A549 (cell line): ENCODE measurements at regions not wholly inside any gene's neighbourhood (a gene's known extent, or its start where the extent isn't known, plus 50 kb on each side); places are given as distances from the start of the nearest gene placed in this dataset.

Experiments
- BHLHE40 ChIP-seq: IDR thresholded peaks from 2 replicates; pipeline ENCODE4 v1.6.1; 2012; ENCODE audit warnings: low read depth, low read length, inconsistent platforms
- HDAC2 ChIP-seq: fragments of 200-600 bp; sonication (generic); IDR thresholded peaks from 2 replicates; pipeline ENCODE4 v1.6.1; 2016
- HES2 ChIP-seq: fragments of >200 bp; sonication (Bioruptor Twin); formaldehyde crosslinking; IDR thresholded peaks from 2 replicates; pipeline ENCODE4 v1.6.1; 2016
- MAFK ChIP-seq: fragments of 450-650 bp; IDR thresholded peaks from 2 replicates; pipeline ENCODE4 v1.6.1; 2014; ENCODE audit not compliant: partially characterized antibody
- NR3C1 ChIP-seq: fragments of >200 bp; sonication (Bioruptor Twin); formaldehyde crosslinking; IDR thresholded peaks from 3 replicates; pipeline ENCODE4 v1.6.1; 2017
- POLR2A ChIP-seq: IDR thresholded peaks from 2 replicates; pipeline ENCODE4 v1.6.1; 2012; ENCODE audit warnings: mild to moderate bottlenecking, low read length
- RAD21 ChIP-seq, 2 experiments: fragments of >200 bp in 1 of 2; sonication (Bioruptor Twin) in 1 of 2; formaldehyde crosslinking in 1 of 2; IDR thresholded peaks in 1 of 2; conservative IDR thresholded peaks in 1 of 2; 2 replicates in 1 of 2; 3 replicates in 1 of 2; pipeline ENCODE4 v1.6.1; 2012 to 2018; ENCODE audit warnings: inconsistent platforms in 1 of 2
- TF ChIP-seq, protein P1 (sequence below): fragments of >200 bp; sonication (Bioruptor Twin); formaldehyde crosslinking; IDR thresholded peaks from 3 replicates; pipeline ENCODE4 v1.5.1; 2016
- TF ChIP-seq, protein P2 (sequence below): fragments of 150-350 bp; IDR thresholded peaks from 2 replicates; pipeline ENCODE4 v1.6.1; 2014; ENCODE audit warnings: low read depth, mild to moderate bottlenecking, low read length
- TF ChIP-seq, protein P3 (sequence below): IDR thresholded peaks from 2 replicates; pipeline ENCODE4 v1.6.1; 2012

DNA sequence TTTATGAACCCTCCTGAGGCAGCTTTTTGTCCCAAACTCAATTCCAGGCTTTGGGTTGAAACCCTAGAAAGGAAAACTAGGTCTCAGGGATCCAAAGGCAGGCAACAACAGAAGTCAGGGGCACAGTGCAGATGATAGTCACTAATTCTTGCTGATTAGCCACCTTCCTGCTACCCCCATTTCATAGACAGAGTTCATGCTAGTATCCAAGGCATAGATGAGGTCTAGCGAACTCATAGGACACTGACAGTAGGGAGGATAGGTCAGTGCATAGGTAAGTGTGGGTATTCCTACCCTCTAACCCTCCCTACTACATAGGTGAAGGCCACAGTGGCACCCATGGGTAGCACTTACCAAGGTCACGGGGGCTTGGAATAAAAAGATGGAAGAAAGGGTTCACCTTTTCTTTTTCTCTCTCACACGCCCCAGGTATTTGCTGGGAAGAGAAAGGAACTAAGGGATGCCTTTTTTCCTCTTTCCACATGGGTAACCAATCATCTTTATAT, 86.2 kb downstream of the SLC25A46 start:
- TF ChIP-seq POLR2A, result no peak
- TF ChIP-seq, protein P1, sequence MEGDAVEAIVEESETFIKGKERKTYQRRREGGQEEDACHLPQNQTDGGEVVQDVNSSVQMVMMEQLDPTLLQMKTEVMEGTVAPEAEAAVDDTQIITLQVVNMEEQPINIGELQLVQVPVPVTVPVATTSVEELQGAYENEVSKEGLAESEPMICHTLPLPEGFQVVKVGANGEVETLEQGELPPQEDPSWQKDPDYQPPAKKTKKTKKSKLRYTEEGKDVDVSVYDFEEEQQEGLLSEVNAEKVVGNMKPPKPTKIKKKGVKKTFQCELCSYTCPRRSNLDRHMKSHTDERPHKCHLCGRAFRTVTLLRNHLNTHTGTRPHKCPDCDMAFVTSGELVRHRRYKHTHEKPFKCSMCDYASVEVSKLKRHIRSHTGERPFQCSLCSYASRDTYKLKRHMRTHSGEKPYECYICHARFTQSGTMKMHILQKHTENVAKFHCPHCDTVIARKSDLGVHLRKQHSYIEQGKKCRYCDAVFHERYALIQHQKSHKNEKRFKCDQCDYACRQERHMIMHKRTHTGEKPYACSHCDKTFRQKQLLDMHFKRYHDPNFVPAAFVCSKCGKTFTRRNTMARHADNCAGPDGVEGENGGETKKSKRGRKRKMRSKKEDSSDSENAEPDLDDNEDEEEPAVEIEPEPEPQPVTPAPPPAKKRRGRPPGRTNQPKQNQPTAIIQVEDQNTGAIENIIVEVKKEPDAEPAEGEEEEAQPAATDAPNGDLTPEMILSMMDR, result no peak
- no peak for TF ChIP-seq MAFK
- TF ChIP-seq RAD21 (conservative IDR thresholded peaks at IDR 0.05 in 1 of 2, IDR thresholded peaks at IDR 0.05 in 1 of 2), result no peak
- TF ChIP-seq BHLHE40, result no peak
- TF ChIP-seq, protein P2, sequence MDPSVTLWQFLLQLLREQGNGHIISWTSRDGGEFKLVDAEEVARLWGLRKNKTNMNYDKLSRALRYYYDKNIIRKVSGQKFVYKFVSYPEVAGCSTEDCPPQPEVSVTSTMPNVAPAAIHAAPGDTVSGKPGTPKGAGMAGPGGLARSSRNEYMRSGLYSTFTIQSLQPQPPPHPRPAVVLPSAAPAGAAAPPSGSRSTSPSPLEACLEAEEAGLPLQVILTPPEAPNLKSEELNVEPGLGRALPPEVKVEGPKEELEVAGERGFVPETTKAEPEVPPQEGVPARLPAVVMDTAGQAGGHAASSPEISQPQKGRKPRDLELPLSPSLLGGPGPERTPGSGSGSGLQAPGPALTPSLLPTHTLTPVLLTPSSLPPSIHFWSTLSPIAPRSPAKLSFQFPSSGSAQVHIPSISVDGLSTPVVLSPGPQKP, result no peak
- TF ChIP-seq, protein P3, sequence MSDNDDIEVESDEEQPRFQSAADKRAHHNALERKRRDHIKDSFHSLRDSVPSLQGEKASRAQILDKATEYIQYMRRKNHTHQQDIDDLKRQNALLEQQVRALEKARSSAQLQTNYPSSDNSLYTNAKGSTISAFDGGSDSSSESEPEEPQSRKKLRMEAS, result no peak
- no peak for TF ChIP-seq HDAC2
- no peak for TF ChIP-seq NR3C1
- TF ChIP-seq HES2, result no peak
